ENCODE measurements at regions not wholly inside any gene's neighbourhood (a gene's known extent, or its start where the extent isn't known, plus 50 kb on each side); places are given as distances from the start of the nearest gene placed in this dataset.
A peak's percentile ranks its signal among the peaks of the same experiment; 100 is the strongest.

DNA sequence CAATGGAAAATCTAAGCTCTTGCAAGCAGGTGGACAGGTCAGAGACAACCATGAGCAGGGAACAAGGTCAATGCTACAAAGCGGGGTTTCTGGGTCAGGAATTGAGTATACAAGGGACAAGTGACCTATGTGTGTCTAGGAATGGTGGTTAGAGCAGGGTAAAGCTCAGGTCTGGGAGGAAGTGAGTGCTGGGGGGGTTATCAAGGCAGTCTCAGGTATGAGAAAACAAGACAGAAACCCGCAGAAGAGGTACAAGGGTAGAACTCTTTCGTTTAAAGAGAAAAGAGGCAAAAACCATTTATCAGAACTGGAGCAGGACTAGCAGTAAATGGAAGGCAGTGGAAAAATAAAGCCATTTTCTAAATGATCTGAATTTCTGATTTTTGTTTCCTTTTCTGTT, 298.4 kb downstream of the ALDH8A1 start:
- TF ChIP-seq, protein P1, sequence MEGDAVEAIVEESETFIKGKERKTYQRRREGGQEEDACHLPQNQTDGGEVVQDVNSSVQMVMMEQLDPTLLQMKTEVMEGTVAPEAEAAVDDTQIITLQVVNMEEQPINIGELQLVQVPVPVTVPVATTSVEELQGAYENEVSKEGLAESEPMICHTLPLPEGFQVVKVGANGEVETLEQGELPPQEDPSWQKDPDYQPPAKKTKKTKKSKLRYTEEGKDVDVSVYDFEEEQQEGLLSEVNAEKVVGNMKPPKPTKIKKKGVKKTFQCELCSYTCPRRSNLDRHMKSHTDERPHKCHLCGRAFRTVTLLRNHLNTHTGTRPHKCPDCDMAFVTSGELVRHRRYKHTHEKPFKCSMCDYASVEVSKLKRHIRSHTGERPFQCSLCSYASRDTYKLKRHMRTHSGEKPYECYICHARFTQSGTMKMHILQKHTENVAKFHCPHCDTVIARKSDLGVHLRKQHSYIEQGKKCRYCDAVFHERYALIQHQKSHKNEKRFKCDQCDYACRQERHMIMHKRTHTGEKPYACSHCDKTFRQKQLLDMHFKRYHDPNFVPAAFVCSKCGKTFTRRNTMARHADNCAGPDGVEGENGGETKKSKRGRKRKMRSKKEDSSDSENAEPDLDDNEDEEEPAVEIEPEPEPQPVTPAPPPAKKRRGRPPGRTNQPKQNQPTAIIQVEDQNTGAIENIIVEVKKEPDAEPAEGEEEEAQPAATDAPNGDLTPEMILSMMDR (IDR thresholded peaks at IDR 0.05; ENCODE audit: low read depth, low read length, missing control alignments) = no peak
- DNase-seq = no peak
- Histone ChIP-seq H3K4me3 (ENCODE audit: low read depth, low read length) (no peak overlapping the region), H3K27ac (no peak overlapping the region), H3K36me3 (replicated peaks) (no peaks in the 10 kb centered on the region), H3K27me3 (replicated peaks) (no peaks in the 10 kb centered on the region)
- in situ Hi-C loops (cut with HindIII; ENCODE audit: low pct_ligation_motif_present, low sequenced_read_pairs) = no loop called here

DNA sequence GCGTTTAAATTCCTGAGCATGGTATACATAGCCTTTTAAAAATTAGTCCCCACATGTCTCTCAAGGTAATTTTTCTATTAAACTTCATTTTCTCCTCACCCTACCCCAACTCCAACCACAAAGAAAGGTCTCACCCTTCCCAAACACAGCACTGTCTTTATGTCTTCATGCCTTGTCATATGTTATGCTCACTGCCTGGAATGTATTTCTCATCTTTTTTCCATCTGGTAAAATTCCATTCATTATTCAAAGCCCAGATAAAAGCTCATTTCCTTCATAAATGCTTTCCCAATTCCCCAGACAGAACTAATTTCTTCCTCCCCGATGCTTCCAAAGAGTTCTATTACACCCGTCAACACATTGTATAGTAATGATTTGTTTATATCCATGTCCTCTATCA, 302.0 kb downstream of the ALDH8A1 start:
- no peak overlapping the region for H3K4me3 ChIP-seq (ENCODE audit: low read depth, low read length)
- H3K36me3 ChIP-seq (replicated peaks) = no peaks in the 10 kb centered on the region
- no peak for DNase-seq
- TF ChIP-seq, protein P1 (IDR thresholded peaks at IDR 0.05; ENCODE audit: low read depth, low read length, missing control alignments) = no peak
- no peak overlapping the region for H3K27ac ChIP-seq
- H3K27me3 ChIP-seq (replicated peaks) = no peaks in the 10 kb centered on the region
- in situ Hi-C loops (cut with HindIII; ENCODE audit: low pct_ligation_motif_present, low sequenced_read_pairs) = no loop called here

DNA sequence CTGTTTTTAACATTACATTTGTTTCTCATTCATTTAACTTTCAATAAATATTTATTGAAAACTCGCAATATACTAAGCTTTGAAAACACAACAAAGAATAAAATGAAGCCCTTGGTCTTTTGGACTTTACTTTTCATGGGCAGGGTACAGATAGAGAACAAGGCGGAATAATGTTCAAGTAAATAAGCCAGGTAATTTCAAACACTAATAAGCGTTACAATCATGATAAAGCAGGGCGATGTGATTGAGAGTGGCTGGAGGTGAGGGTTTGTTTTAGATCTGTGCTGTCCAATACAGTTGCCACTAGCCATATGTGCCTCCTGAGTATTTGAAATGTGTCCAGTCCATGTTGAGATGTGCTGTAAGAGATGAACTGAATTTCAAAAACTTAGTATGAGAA, 307.1 kb downstream of the ALDH8A1 start:
- no peak overlapping the region for H3K4me3 ChIP-seq (ENCODE audit: low read depth, low read length)
- in situ Hi-C loops (cut with HindIII; ENCODE audit: low pct_ligation_motif_present, low sequenced_read_pairs) = no loop called here
- TF ChIP-seq, protein P1 (IDR thresholded peaks at IDR 0.05; ENCODE audit: low read depth, low read length, missing control alignments) = no peak
- H3K27me3 ChIP-seq (replicated peaks) = no peaks in the 10 kb centered on the region
- no peak for DNase-seq
- H3K27ac ChIP-seq = no peak overlapping the region
- H3K36me3 ChIP-seq (replicated peaks) = no peaks in the 10 kb centered on the region

DNA sequence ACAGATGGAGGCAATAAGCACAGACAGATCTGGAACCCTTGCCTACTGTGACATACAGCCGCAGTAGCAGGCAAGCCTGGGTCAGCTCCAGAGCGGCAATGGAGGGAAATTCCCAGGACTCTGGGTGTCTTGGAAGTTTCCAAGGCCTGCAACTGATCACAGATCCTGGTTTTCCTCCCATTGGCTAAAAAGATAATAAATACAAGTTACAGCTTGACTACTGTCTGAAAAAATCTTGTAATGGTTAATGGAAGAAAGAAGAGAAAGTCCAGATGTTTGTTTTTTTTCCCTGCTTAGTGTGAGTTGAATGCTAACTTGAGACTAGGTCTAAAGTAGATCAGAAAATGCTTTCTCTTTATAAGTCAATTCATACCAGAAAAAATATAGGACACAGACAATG, 307.6 kb downstream of the ALDH8A1 start:
- no peak for DNase-seq
- TF ChIP-seq, protein P1 (IDR thresholded peaks at IDR 0.05; ENCODE audit: low read depth, low read length, missing control alignments) = no peak
- in situ Hi-C loops (cut with HindIII; ENCODE audit: low pct_ligation_motif_present, low sequenced_read_pairs) = no loop called here
- Histone ChIP-seq H3K4me3 (ENCODE audit: low read depth, low read length) (no peak overlapping the region), H3K27me3 (replicated peaks) (no peaks in the 10 kb centered on the region), H3K27ac (no peak overlapping the region), H3K36me3 (replicated peaks) (no peaks in the 10 kb centered on the region)

DNA sequence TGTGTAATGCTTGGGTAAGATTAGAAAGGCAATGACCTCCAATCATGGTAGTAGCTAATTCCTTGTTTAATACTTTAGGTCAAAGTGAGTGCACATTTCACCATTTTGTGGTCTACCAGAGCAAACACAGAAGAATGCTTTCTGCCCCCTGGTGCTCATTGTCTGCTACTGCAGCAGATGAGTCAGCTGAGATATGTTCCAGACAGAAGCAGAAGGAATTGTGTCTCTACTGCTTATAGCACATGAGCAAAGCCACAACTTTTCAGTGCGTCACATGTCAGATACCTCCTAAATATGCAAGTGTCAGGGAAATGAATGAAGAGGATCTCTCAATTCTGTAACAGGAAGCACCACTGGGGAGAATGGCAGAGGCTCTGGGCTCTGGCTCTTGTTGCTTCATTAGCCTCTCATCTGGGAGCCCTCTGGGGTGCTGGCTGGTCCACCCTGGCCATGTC, 308.9 kb downstream of the ALDH8A1 start:
- in situ Hi-C loops (cut with HindIII; ENCODE audit: low pct_ligation_motif_present, low sequenced_read_pairs) = no loop called here
- Histone ChIP-seq H3K27me3 (replicated peaks) (no peaks in the 10 kb centered on the region), H3K36me3 (replicated peaks) (no peaks in the 10 kb centered on the region), H3K4me3 (ENCODE audit: low read depth, low read length) (no peak overlapping the region), H3K27ac (peak overlapping the region; percentile 34)
- DNase-seq = peak; percentile 98
- TF ChIP-seq, protein P1 (IDR thresholded peaks at IDR 0.05; ENCODE audit: low read depth, low read length, missing control alignments) = peak; percentile 96

DNA sequence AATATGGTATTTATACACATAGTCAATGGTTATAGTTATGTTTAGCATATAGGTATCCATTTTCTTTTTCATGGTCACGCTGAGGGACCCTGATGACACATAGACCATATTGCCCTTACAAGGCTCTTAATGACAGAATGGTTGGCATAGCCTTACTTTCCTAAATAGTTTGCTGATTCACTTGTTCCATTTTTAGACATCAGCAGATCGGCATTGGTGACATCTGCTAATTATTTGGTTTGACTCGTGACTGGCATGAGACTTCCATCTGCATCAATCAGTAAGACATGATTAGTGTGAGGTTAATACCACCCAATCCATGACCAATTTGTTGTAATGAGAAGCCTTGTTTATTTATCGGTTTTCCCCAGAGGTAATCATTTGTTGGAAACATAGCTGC, 309.7 kb downstream of the ALDH8A1 start:
- in situ Hi-C loops (cut with HindIII; ENCODE audit: low pct_ligation_motif_present, low sequenced_read_pairs) = no loop called here
- no peak overlapping the region for H3K27ac ChIP-seq
- H3K4me3 ChIP-seq (ENCODE audit: low read depth, low read length) = no peak overlapping the region
- H3K27me3 ChIP-seq (replicated peaks) = no peaks in the 10 kb centered on the region
- no peaks in the 10 kb centered on the region for H3K36me3 ChIP-seq (replicated peaks)
- DNase-seq = no peak
- TF ChIP-seq, protein P1 (IDR thresholded peaks at IDR 0.05; ENCODE audit: low read depth, low read length, missing control alignments) = no peak
